ENCODE measurements at regions not wholly inside any gene's neighbourhood (a gene's known extent, or its start where the extent isn't known, plus 50 kb on each side); places are given as distances from the start of the nearest gene placed in this dataset.

DNA sequence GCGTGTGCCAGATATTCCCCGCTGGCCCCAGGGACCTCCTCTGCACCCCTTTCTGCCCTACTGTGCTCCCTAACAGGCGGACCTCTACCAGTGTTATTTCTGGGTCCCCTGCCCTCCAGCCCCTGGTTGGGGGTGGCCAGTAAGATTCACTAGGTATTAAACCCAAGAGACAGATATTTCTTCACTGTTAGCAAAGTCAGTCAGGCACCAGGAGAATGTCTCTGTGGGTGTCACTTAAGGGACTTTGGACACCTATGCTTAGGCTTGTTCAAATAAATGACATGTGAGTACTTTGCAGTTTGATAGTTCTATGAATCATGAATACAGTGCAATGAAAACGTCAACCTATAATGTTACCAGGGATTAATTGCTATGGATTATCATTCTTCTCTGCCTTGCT lies 234.3 kb upstream of the IGFBP3 start:
- TF ChIP-seq, protein P1, sequence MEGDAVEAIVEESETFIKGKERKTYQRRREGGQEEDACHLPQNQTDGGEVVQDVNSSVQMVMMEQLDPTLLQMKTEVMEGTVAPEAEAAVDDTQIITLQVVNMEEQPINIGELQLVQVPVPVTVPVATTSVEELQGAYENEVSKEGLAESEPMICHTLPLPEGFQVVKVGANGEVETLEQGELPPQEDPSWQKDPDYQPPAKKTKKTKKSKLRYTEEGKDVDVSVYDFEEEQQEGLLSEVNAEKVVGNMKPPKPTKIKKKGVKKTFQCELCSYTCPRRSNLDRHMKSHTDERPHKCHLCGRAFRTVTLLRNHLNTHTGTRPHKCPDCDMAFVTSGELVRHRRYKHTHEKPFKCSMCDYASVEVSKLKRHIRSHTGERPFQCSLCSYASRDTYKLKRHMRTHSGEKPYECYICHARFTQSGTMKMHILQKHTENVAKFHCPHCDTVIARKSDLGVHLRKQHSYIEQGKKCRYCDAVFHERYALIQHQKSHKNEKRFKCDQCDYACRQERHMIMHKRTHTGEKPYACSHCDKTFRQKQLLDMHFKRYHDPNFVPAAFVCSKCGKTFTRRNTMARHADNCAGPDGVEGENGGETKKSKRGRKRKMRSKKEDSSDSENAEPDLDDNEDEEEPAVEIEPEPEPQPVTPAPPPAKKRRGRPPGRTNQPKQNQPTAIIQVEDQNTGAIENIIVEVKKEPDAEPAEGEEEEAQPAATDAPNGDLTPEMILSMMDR (IDR thresholded peaks at IDR 0.05): no peak
- no peak for TF ChIP-seq POLR2A (IDR thresholded peaks at IDR 0.05)

Data from adrenal gland (tissue), 5 donors.